CD4-positive, CD25-positive, alpha-beta regulatory T cell (primary cell): ENCODE measurements at regions not wholly inside any gene's neighbourhood (a gene's known extent, or its start where the extent isn't known, plus 50 kb on each side); places are given as distances from the start of the nearest gene placed in this dataset.

ENCODE experiments used
- ATAC-seq, 2 donors: fragments of 150-1000 bp; cut with Tn5 transposase; one replicate each; pipeline ENCODE4 v1.10.0; 2021; ENCODE audit warnings: low read depth in 2 of 2, moderate number of reproducible peaks in 2 of 2, moderate library complexity in 1 of 2
- DNase-seq, 3 donors: peaks; one replicate each; pipeline versions ENCODE4 v3.0.0 to v3.0.0-alpha.2; 2012 to 2022; ENCODE audit warnings: mixed read lengths in 1 of 3
- H3K27ac ChIP-seq: one replicate; pipeline ENCODE4 v1.7.0; 2013; ENCODE audit warnings: mild to moderate bottlenecking, low read length; ENCODE audit not compliant: insufficient read depth, poor library complexity, severe bottlenecking
- H3K27me3 ChIP-seq: one replicate; pipeline ENCODE4 v1.7.0; 2013; ENCODE audit warnings: low read length; ENCODE audit not compliant: control insufficient read depth, insufficient read depth
- H3K36me3 ChIP-seq: one replicate; pipeline ENCODE4 v1.7.0; 2013; ENCODE audit warnings: mild to moderate bottlenecking, low read length, moderate library complexity; ENCODE audit not compliant: control insufficient read depth, insufficient read depth
- H3K4me1 ChIP-seq: 2 replicates; pipeline ENCODE4 v1.7.0; 2013; ENCODE audit warnings: mild to moderate bottlenecking, low read length; ENCODE audit not compliant: insufficient read depth, control insufficient read depth, poor library complexity, severe bottlenecking
- H3K4me3 ChIP-seq: one replicate; pipeline ENCODE4 v1.7.0; 2013; ENCODE audit warnings: low read depth, mild to moderate bottlenecking, low read length, moderate library complexity
- H3K9me3 ChIP-seq, 2 experiments: 1 replicate in 1 of 2; 2 replicates in 1 of 2; pipeline ENCODE4 v1.7.0; 2013; ENCODE audit warnings: low read length in 2 of 2, mild to moderate bottlenecking in 1 of 2, moderate library complexity in 1 of 2; ENCODE audit not compliant: control insufficient read depth in 2 of 2
- H3K27ac Mint-ChIP-seq, 3 donors: one replicate each; pipeline ENCODE4 v1.8.0; 2020 to 2022; ENCODE audit warnings: mild to moderate bottlenecking in 3 of 3, mixed read lengths in 3 of 3, moderate library complexity in 2 of 3
- H3K27me3 Mint-ChIP-seq: one replicate; pipeline ENCODE4 v1.8.0; 2022; ENCODE audit warnings: mild to moderate bottlenecking, mixed read lengths
- H3K36me3 Mint-ChIP-seq: one replicate; pipeline ENCODE4 v1.8.0; 2020; ENCODE audit warnings: mixed read lengths
- H3K4me1 Mint-ChIP-seq, 4 donors: one replicate each; pipeline ENCODE4 v1.8.0; 2020 to 2022; ENCODE audit warnings: mixed read lengths in 4 of 4, mild to moderate bottlenecking in 1 of 4
- H3K4me3 Mint-ChIP-seq, 4 donors: one replicate each; pipeline ENCODE4 v1.8.0; 2020 to 2022; ENCODE audit warnings: mild to moderate bottlenecking in 4 of 4, mixed read lengths in 4 of 4, moderate library complexity in 3 of 4
- H3K9me3 Mint-ChIP-seq, 7 donors: one replicate each; pipeline ENCODE4 v1.8.0; 2020 to 2022; ENCODE audit warnings: mixed read lengths in 7 of 7, mild to moderate bottlenecking in 3 of 7, moderate library complexity in 2 of 7

GRCh38 chr3:77814845-77815244, 774.9 kb downstream of the ROBO2 start:
- Histone ChIP-seq H3K27ac (no peak overlapping the region), H3K9me3 (no peaks in the 10 kb centered on the region), H3K4me1 (no peaks in the 10 kb centered on the region), H3K36me3 (no peaks in the 10 kb centered on the region), H3K4me3 (no peak overlapping the region), H3K27me3 (no peaks in the 10 kb centered on the region)
- no peak overlapping the region for H3K4me3 Mint-ChIP-seq
- no peaks in the 10 kb centered on the region for H3K27me3 Mint-ChIP-seq
- peaks cover 0 to 8% (median 1%) of the 10 kb centered on the region in 7 donors for H3K9me3 Mint-ChIP-seq
- H3K4me1 Mint-ChIP-seq = no peaks in the 10 kb centered on the region
- no peak for ATAC-seq
- no peaks in the 10 kb centered on the region for H3K36me3 Mint-ChIP-seq
- no peak overlapping the region for H3K27ac Mint-ChIP-seq
- no peak for DNase-seq

GRCh38 chr3:77815467-77815866, 775.6 kb downstream of the ROBO2 start:
- Mint-ChIP-seq H3K4me1 (no peaks in the 10 kb centered on the region), H3K9me3 (peaks cover 0 to 13% (median 1%) of the 10 kb centered on the region in 7 donors), H3K27me3 (no peaks in the 10 kb centered on the region), H3K4me3 (no peak overlapping the region), H3K27ac (no peak overlapping the region), H3K36me3 (no peaks in the 10 kb centered on the region)
- Histone ChIP-seq H3K36me3 (no peaks in the 10 kb centered on the region), H3K4me3 (no peak overlapping the region), H3K9me3 (no peaks in the 10 kb centered on the region), H3K27me3 (no peaks in the 10 kb centered on the region), H3K4me1 (no peaks in the 10 kb centered on the region), H3K27ac (no peak overlapping the region)
- DNase-seq = no peak
- no peak for ATAC-seq

- Mint-ChIP-seq H3K27ac (no peak overlapping the region), H3K27me3 (no peaks in the 10 kb centered on the region), H3K9me3 (peaks cover 0 to 14% (median 3%) of the 10 kb centered on the region in 7 donors), H3K4me3 (no peak overlapping the region), H3K4me1 (no peaks in the 10 kb centered on the region), H3K36me3 (no peaks in the 10 kb centered on the region)
- Histone ChIP-seq H3K4me3 (no peak overlapping the region), H3K27ac (no peak overlapping the region), H3K27me3 (no peaks in the 10 kb centered on the region), H3K9me3 (no peaks in the 10 kb centered on the region), H3K36me3 (no peaks in the 10 kb centered on the region), H3K4me1 (no peaks in the 10 kb centered on the region)
- no peak for ATAC-seq
- no peak for DNase-seq
These were observed 776.5 kb downstream of the ROBO2 start for GRCh38 chr3:77816366-77816765.

GRCh38 chr3:77825001-77825827, 785.3 kb downstream of the ROBO2 start:
- Mint-ChIP-seq H3K36me3 (no peaks in the 10 kb centered on the region), H3K9me3 (peaks cover 0 to 33% (median 8%) of the 10 kb centered on the region in 7 donors), H3K27me3 (no peaks in the 10 kb centered on the region), H3K4me1 (peaks cover 0 to 5% (median 0%) of the 10 kb centered on the region in 4 donors), H3K4me3 (no peak overlapping the region), H3K27ac (no peak overlapping the region)
- Histone ChIP-seq H3K4me1 (no peaks in the 10 kb centered on the region), H3K9me3 (peaks cover 0 to 10% of the 10 kb centered on the region in 2 experiments), H3K36me3 (no peaks in the 10 kb centered on the region), H3K27me3 (no peaks in the 10 kb centered on the region), H3K4me3 (no peak overlapping the region), H3K27ac (no peak overlapping the region)
- DNase-seq (no peak), ATAC-seq (no peak)

DNA sequence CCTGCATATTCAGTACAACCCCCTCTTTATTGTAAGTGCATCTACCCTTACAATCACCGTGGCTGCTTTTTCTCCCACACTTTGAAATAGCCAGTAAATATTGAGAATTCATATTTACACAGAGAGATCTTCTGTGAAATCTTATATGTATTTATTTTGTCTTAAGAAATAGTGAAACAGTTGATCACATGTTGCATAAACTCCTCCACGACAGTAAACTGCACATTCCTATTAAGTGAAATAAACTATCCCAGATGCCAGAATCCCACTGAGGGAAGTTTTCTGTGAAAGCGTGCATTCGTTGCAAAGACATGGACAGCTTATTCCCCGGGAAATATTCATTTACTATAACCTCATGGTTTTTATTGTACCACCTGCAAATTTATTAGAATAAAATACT, 796.0 kb downstream of the ROBO2 start:
- no peaks in the 10 kb centered on the region for H3K4me1 ChIP-seq
- no peaks in the 10 kb centered on the region for H3K4me1 Mint-ChIP-seq
- no peak overlapping the region for H3K27ac Mint-ChIP-seq
- no peak overlapping the region for H3K4me3 Mint-ChIP-seq
- H3K27me3 ChIP-seq = no peaks in the 10 kb centered on the region
- DNase-seq (no peak), ATAC-seq (no peak)
- no peaks in the 10 kb centered on the region for H3K36me3 Mint-ChIP-seq
- H3K36me3 ChIP-seq = no peaks in the 10 kb centered on the region
- H3K27ac ChIP-seq = no peak overlapping the region
- H3K9me3 Mint-ChIP-seq = peaks cover 0 to 14% (median 6%) of the 10 kb centered on the region in 7 donors
- peaks cover 0 to 4% of the 10 kb centered on the region in 2 experiments for H3K9me3 ChIP-seq
- no peak overlapping the region for H3K4me3 ChIP-seq
- no peaks in the 10 kb centered on the region for H3K27me3 Mint-ChIP-seq

DNA sequence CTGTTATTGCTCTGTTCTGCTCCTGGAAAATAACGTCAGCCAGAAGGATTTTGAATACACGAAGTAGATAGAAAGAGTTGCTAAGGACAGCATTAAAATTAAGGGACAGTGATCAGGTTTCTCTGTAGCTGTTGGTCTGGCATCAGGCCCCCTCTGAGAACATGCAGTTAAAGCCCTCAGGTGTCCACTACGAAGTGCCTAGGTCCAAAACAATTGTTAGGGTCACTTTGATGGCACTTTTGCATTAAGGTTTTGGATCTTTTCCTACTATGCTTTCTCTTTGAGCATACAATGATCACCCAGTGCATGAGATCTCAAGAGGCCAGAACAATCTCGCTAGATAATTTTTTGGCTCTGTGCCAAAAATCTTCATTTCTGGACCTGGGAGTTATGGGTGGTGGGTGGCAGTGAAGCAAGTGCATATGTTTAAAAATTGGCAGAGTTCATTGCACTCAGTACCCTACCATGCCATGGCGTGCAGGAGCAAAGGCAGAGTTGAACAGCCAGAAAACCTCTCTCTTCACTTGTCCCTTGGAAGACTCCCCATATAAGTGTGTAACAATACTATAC, 797.6 kb downstream of the ROBO2 start:
- H3K9me3 Mint-ChIP-seq = peaks cover 0 to 28% (median 6%) of the 10 kb centered on the region in 7 donors

DNA sequence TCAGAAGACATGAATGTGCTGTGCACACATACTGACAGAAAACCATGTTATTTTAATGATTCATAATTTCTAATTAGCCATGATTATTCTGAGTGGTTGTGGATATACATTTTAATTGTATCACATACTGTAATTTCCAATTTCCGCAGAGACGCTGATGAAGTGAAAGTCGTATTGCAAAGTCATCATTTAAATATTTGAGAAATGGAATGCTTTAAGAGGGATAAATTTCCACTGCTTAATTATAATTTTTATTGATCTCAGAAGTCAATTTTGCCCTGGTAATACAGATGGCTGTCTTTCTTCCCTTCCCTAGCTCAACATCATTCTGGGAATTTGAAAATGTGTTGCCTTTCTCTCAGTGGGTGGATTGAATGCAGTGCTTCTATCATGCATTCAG, 819.3 kb downstream of the ROBO2 start:
- Mint-ChIP-seq H3K4me3 (no peak overlapping the region), H3K9me3 (peaks cover 2 to 28% (median 6%) of the 10 kb centered on the region in 7 donors), H3K27ac (no peak overlapping the region), H3K36me3 (no peaks in the 10 kb centered on the region), H3K27me3 (no peaks in the 10 kb centered on the region), H3K4me1 (no peaks in the 10 kb centered on the region)
- Histone ChIP-seq H3K4me3 (no peak overlapping the region), H3K9me3 (peaks cover 0 to 4% of the 10 kb centered on the region in 2 experiments), H3K27me3 (no peaks in the 10 kb centered on the region), H3K36me3 (no peaks in the 10 kb centered on the region), H3K4me1 (no peaks in the 10 kb centered on the region), H3K27ac (no peak overlapping the region)
- DNase-seq (no peak), ATAC-seq (no peak)

More for the DNA sequence above, 797.6 kb downstream of the ROBO2 start:
- Mint-ChIP-seq H3K27me3 (no peaks in the 10 kb centered on the region), H3K4me1 (no peaks in the 10 kb centered on the region), H3K4me3 (no peak overlapping the region), H3K27ac (no peak overlapping the region), H3K36me3 (no peaks in the 10 kb centered on the region)
- Histone ChIP-seq H3K4me1 (no peaks in the 10 kb centered on the region), H3K27ac (no peak overlapping the region), H3K4me3 (no peak overlapping the region), H3K36me3 (no peaks in the 10 kb centered on the region), H3K9me3 (peaks cover 0 to 4% of the 10 kb centered on the region in 2 experiments), H3K27me3 (no peaks in the 10 kb centered on the region)
- no peak for ATAC-seq
- DNase-seq = no peak

DNA sequence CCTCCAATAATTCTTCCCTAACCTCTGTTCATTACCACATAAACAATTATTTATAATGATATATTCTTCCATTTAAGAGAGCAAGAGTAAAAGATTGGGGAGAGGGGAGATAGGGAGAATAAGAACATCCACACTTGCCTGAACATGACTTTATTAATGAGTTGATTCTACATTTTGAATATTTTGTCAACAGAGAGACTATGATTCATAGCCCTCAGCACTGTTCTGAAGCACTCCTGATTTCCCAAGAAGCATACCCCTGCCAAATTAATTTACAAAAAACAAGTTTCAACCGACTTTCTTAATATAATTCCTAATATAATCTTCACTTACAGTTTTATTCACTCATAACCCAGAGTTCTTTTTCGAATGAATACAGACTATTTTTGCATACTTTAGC, 828.8 kb downstream of the ROBO2 start:
- no peak overlapping the region for H3K4me3 ChIP-seq
- H3K36me3 ChIP-seq = no peaks in the 10 kb centered on the region
- H3K4me1 ChIP-seq = no peaks in the 10 kb centered on the region
- Mint-ChIP-seq H3K4me3 (no peak overlapping the region), H3K4me1 (no peaks in the 10 kb centered on the region), H3K27me3 (no peaks in the 10 kb centered on the region), H3K9me3 (peaks cover 1 to 30% (median 10%) of the 10 kb centered on the region in 7 donors), H3K36me3 (no peaks in the 10 kb centered on the region), H3K27ac (no peak overlapping the region)
- H3K27ac ChIP-seq = no peak overlapping the region
- no peaks in the 10 kb centered on the region for H3K27me3 ChIP-seq
- no peak for ATAC-seq
- no peak for DNase-seq
- H3K9me3 ChIP-seq = peaks cover 3 to 5% of the 10 kb centered on the region in 2 experiments
